GM12878 (cell line): ENCODE measurements at regions not wholly inside any gene's neighbourhood (a gene's known extent, or its start where the extent isn't known, plus 50 kb on each side); places are given as distances from the start of the nearest gene placed in this dataset.

Source experiments
- CEBPB ChIP-seq, 2 experiments: fragments of 150-350 bp in 1 of 2; IDR thresholded peaks; 2 replicates each; pipeline ENCODE4 v1.6.1; 2012 to 2014; ENCODE audit warnings: low read depth in 2 of 2, low read length in 2 of 2, borderline replicate concordance in 1 of 2, inconsistent platforms in 1 of 2
- EP300 ChIP-seq, 2 experiments: fragments of 150-350 bp in 1 of 2; IDR thresholded peaks; 2 replicates each; pipeline ENCODE4 v1.6.1; 2011 to 2012; ENCODE audit warnings: low read depth in 2 of 2, low read length in 2 of 2, borderline replicate concordance in 1 of 2, improper control_type of control experiment in 1 of 2, inconsistent platforms in 1 of 2; ENCODE audit not compliant: control insufficient read depth in 1 of 2
- MAX ChIP-seq: IDR thresholded peaks from 2 replicates; pipeline ENCODE4 v1.6.1; 2012; ENCODE audit warnings: low read depth, low read length, improper control_type of control experiment
- POLR2A ChIP-seq: IDR thresholded peaks from 2 replicates; pipeline ENCODE4 v1.6.1; 2011; ENCODE audit warnings: low read depth, mild to moderate bottlenecking, low read length
- REST ChIP-seq: IDR thresholded peaks from 2 replicates; pipeline ENCODE4 v1.6.1; 2012; ENCODE audit warnings: mild to moderate bottlenecking, low read depth, low read length

GRCh38 chr9:115367321-115367720, 249.4 kb upstream of the TNC start:
- TF ChIP-seq CEBPB (IDR thresholded peaks at IDR 0.05; ENCODE audit: borderline replicate concordance in 1 of 2, low read depth in 2 of 2, low read length in 2 of 2) (no peak), POLR2A (no peak), REST (no peak), MAX (no peak), EP300 (IDR thresholded peaks at IDR 0.05; ENCODE audit: borderline replicate concordance in 1 of 2, control insufficient read depth in 1 of 2, low read depth in 2 of 2, low read length in 2 of 2) (no peak)
